ENCODE measurements at regions not wholly inside any gene's neighbourhood (a gene's known extent, or its start where the extent isn't known, plus 50 kb on each side); places are given as distances from the start of the nearest gene placed in this dataset.

DNA sequence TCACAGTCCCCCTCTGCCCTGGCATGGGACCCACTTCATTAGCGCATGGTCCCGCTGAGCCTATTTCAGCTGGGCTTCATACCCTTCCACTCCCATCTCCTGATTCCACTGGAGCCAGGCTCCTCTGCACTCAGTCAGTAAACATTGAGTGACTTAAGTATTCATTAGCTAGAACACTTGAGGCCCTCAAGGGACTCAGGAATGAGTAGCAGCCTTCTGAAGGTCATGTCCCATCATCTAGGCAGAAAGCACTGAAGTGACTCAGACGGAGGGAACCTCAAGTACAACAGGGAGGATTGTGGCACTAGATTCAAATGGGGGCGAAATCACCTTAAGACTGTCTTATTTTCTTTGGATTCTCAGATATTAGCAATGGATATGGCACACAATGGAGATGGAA lies 186.6 kb upstream of the INHBA start:
- CTCF ChIA-PET: interaction anchor here (0.6 to 3.1 kb wide), 8 partner anchors 8 to 924 kb away, joined by 3 to 25 read pairs (median 4); no protein-coding TSS in a partner anchor
- no peak for ATAC-seq
- in situ Hi-C loops (cut with MboI): no loop called here

More for the DNA sequence above, 186.6 kb upstream of the INHBA start:
- Histone ChIP-seq H3K9me3 (replicated peaks; ENCODE audit: control insufficient read depth, insufficient read depth, low read length) (no peaks in the 10 kb centered on the region; the same call in 2 of the 3 replicates), H3K9ac (ENCODE audit: control insufficient read depth, insufficient read depth, low read length) (no peak overlapping the region), H3K36me3 (ENCODE audit: control insufficient read depth in 2 of 2, insufficient read depth in 2 of 2, low read length in 1 of 2) (no peaks in the 10 kb centered on the region), H3K27ac (ENCODE audit: control insufficient read depth, insufficient read depth) (no peak overlapping the region), H3K79me2 (ENCODE audit: control insufficient read depth, insufficient read depth, low read length) (no peaks in the 10 kb centered on the region), H3K4me2 (ENCODE audit: control insufficient read depth, insufficient read depth) (no peak overlapping the region), H3K4me3 (no peak overlapping the region), H3K27me3 (replicated peaks in 1 of 2; ENCODE audit: control insufficient read depth in 2 of 2, insufficient read depth in 2 of 2, low read length in 1 of 2) (no peaks in the 10 kb centered on the region), H4K20me1 (ENCODE audit: control insufficient read depth, insufficient read depth) (no peaks in the 10 kb centered on the region), H2AFZ (ENCODE audit: control insufficient read depth, low read depth, low read length) (peak overlapping the region; percentile 32), H3K4me1 (ENCODE audit: control insufficient read depth, insufficient read depth, low read length) (peaks cover 8% of the 10 kb centered on the region)
- 79% methylated on average over 4 of the region's 4 CpGs for WGBS (ENCODE audit: insufficient coverage, insufficient replicate concordance, low lambda C conversion rate, missing lambda C conversion rate)
- intact Hi-C loops (cut with micrococcal nuclease; ENCODE audit: unreplicated experiment): loop anchor here (10.0 kb wide), 3 partner anchors 185 to 785 kb away; partner anchors contain the start of gene INHBA
- no TSS peak for BruUV-seq (replicated peaks)
- SMC1A ChIA-PET (ENCODE audit: uncharacterized antibody, unreplicated experiment): interaction anchor here (0.8 to 4.5 kb wide), 6 partner anchors 9 to 79 kb away, joined by 3 to 20 read pairs (median 6); no protein-coding TSS in a partner anchor
- TF ChIP-seq, protein P1, sequence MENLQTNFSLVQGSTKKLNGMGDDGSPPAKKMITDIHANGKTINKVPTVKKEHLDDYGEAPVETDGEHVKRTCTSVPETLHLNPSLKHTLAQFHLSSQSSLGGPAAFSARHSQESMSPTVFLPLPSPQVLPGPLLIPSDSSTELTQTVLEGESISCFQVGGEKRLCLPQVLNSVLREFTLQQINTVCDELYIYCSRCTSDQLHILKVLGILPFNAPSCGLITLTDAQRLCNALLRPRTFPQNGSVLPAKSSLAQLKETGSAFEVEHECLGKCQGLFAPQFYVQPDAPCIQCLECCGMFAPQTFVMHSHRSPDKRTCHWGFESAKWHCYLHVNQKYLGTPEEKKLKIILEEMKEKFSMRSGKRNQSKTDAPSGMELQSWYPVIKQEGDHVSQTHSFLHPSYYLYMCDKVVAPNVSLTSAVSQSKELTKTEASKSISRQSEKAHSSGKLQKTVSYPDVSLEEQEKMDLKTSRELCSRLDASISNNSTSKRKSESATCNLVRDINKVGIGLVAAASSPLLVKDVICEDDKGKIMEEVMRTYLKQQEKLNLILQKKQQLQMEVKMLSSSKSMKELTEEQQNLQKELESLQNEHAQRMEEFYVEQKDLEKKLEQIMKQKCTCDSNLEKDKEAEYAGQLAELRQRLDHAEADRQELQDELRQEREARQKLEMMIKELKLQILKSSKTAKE (IDR thresholded peaks at IDR 0.05; ENCODE audit: low read depth, poor library complexity, severe bottlenecking): no peak
- TF ChIP-seq, protein P2, sequence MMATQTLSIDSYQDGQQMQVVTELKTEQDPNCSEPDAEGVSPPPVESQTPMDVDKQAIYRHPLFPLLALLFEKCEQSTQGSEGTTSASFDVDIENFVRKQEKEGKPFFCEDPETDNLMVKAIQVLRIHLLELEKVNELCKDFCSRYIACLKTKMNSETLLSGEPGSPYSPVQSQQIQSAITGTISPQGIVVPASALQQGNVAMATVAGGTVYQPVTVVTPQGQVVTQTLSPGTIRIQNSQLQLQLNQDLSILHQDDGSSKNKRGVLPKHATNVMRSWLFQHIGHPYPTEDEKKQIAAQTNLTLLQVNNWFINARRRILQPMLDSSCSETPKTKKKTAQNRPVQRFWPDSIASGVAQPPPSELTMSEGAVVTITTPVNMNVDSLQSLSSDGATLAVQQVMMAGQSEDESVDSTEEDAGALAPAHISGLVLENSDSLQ (IDR thresholded peaks at IDR 0.05): 0 out of 2 replicates have a peak, but pooled peaks have one; percentile 2
- RAD21 ChIA-PET (ENCODE audit: unreplicated experiment): interaction anchor here (0.6 to 1.4 kb wide), 5 partner anchors 23 to 456 kb away, joined by 3 read pairs; no protein-coding TSS in a partner anchor
- POLR2A ChIA-PET: no interaction called here
- DNase-seq (ENCODE audit: low read depth, low spot score) (no peak), FAIRE-seq (no peak)
